Nephron progenitor cell (in vitro differentiated cells): ENCODE measurements at regions not wholly inside any gene's neighbourhood (a gene's known extent, or its start where the extent isn't known, plus 50 kb on each side); places are given as distances from the start of the nearest gene placed in this dataset.
"Not testable (repeated sequence)": the region's sequence is repeated elsewhere in the genome, so short reads cannot be mapped to it uniquely, and the experiment has no call there.

Experiments
- DNase-seq: peaks from one replicate; pipeline ENCODE4 v3.0.0; 2021
- H3K27ac Mint-ChIP-seq: 2 replicates; pipeline ENCODE4 v1.8.0; 2021; ENCODE audit warnings: mild to moderate bottlenecking, moderate library complexity, mixed read lengths
- H3K27me3 Mint-ChIP-seq: 2 replicates; pipeline ENCODE4 v1.8.0; 2021; ENCODE audit warnings: mild to moderate bottlenecking, low read depth, mixed read lengths; ENCODE audit not compliant: poor library complexity
- H3K36me3 Mint-ChIP-seq: 2 replicates; pipeline ENCODE4 v1.8.0; 2021; ENCODE audit warnings: low read depth, mixed read lengths
- H3K4me1 Mint-ChIP-seq: 2 replicates; pipeline ENCODE4 v1.8.0; 2021; ENCODE audit warnings: mixed read lengths
- H3K4me3 Mint-ChIP-seq: 2 replicates; pipeline ENCODE4 v1.8.0; 2021; ENCODE audit warnings: mild to moderate bottlenecking, moderate library complexity, mixed read lengths
- H3K9me3 Mint-ChIP-seq: 2 replicates; pipeline ENCODE4 v1.8.0; 2021; ENCODE audit warnings: mild to moderate bottlenecking, moderate library complexity, mixed read lengths
- TF ChIP-seq, protein P1 (sequence below): fragments of 200-600 bp; sonication (generic); IDR thresholded peaks from 2 replicates; pipeline ENCODE4 v1.5.0; 2021; ENCODE audit warnings: antibody characterized with exemption

DNA sequence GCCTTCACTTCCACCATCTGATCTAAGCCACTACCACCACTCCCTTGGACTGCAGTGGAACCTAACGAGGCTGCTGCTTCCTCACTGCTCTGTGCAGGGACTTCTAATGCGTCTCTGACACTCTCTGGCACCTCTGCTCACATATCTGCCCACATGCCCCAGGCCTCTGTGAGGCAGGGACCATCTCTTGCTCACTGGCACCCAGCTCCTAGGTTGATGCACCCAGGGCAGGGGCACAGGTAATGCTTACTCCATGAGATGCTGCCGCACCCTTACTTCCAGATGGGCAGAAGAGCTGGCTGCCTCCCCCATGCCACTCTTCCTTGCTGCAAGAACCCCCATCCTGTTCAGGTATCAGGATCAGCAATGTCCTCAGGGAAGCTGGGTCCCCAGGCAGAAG lies 294.0 kb upstream of the HS6ST1 start:
- no peak overlapping the region for H3K4me3 Mint-ChIP-seq
- H3K27me3 Mint-ChIP-seq = peaks cover 4% of the 10 kb centered on the region
- H3K27ac Mint-ChIP-seq = no peak overlapping the region
- no peak for DNase-seq
- peaks cover 27% of the 10 kb centered on the region for H3K4me1 Mint-ChIP-seq
- TF ChIP-seq, protein P1, sequence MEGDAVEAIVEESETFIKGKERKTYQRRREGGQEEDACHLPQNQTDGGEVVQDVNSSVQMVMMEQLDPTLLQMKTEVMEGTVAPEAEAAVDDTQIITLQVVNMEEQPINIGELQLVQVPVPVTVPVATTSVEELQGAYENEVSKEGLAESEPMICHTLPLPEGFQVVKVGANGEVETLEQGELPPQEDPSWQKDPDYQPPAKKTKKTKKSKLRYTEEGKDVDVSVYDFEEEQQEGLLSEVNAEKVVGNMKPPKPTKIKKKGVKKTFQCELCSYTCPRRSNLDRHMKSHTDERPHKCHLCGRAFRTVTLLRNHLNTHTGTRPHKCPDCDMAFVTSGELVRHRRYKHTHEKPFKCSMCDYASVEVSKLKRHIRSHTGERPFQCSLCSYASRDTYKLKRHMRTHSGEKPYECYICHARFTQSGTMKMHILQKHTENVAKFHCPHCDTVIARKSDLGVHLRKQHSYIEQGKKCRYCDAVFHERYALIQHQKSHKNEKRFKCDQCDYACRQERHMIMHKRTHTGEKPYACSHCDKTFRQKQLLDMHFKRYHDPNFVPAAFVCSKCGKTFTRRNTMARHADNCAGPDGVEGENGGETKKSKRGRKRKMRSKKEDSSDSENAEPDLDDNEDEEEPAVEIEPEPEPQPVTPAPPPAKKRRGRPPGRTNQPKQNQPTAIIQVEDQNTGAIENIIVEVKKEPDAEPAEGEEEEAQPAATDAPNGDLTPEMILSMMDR = no peak
- no peaks in the 10 kb centered on the region for H3K36me3 Mint-ChIP-seq
- H3K9me3 Mint-ChIP-seq = no peaks in the 10 kb centered on the region

- TF ChIP-seq, protein P1 = no peak
- peaks cover 25% of the 10 kb centered on the region for H3K4me1 Mint-ChIP-seq
- no peaks in the 10 kb centered on the region for H3K9me3 Mint-ChIP-seq
- peaks cover 4% of the 10 kb centered on the region for H3K27me3 Mint-ChIP-seq
- H3K36me3 Mint-ChIP-seq = no peaks in the 10 kb centered on the region
- H3K27ac Mint-ChIP-seq = no peak overlapping the region
- no peak for DNase-seq
- H3K4me3 Mint-ChIP-seq = no peak overlapping the region
Measured at GRCh38 chr2:128613351-128613750, 294.7 kb upstream of the HS6ST1 start.

- Mint-ChIP-seq H3K4me1 (peaks cover 25% of the 10 kb centered on the region), H3K4me3 (no peak overlapping the region), H3K27ac (no peak overlapping the region), H3K27me3 (peaks cover 4% of the 10 kb centered on the region), H3K36me3 (no peaks in the 10 kb centered on the region), H3K9me3 (no peaks in the 10 kb centered on the region)
- DNase-seq = no peak
- TF ChIP-seq, protein P1 = no peak
Measured at GRCh38 chr2:128613876-128614275, 295.2 kb upstream of the HS6ST1 start.

DNA sequence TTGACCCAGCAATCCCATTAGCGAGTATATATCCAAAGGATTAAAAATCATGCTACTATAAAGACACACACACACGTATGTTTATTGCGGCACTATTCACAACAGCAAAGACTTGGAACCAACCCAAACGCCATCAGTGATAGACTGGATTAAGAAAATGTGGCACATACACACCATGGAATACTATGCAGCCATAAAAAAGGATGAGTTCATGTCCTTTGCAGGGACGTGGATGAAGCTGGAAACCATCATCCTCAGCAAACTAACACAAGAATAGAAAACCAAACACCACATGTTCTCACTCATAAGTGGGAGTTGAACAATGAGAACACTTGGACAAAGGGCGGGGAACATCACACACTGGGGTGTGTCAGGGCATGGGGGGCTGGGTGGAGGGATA lies 296.2 kb upstream of the HS6ST1 start:
- H3K9me3 Mint-ChIP-seq, H3K4me3 Mint-ChIP-seq, H3K27me3 Mint-ChIP-seq, H3K36me3 Mint-ChIP-seq, H3K27ac Mint-ChIP-seq, DNase-seq: not testable (repeated sequence)
- peaks cover 25% of the 10 kb centered on the region for H3K4me1 Mint-ChIP-seq

DNA sequence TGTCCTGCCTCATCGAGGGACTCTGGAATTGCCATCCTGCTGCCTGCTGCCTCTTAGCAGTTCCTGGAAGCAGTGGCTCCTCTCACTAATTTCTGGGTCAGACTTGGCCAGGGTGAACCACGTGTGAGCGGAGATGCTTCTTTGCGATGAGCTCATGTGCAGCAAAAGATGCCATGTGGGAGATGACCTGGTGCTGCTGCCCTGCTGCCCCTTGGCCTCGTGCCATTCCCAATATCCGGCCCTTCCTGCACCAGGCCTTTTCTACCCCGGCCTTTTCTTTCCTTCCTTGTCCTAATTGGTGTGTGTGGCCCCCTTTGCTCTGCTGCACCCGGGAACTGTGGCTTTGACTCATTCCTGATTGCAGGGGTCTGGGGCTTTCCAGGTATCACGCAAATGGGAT lies 296.9 kb upstream of the HS6ST1 start:
- Mint-ChIP-seq H3K4me3 (no peak overlapping the region), H3K4me1 (peaks cover 22% of the 10 kb centered on the region), H3K27me3 (no peaks in the 10 kb centered on the region), H3K36me3 (no peaks in the 10 kb centered on the region), H3K27ac (no peak overlapping the region), H3K9me3 (no peaks in the 10 kb centered on the region)
- DNase-seq = no peak
- TF ChIP-seq, protein P1 = no peak

GRCh38 chr2:128617029-128617590 lies 298.4 kb upstream of the HS6ST1 start:
- Mint-ChIP-seq H3K4me3 (no peak overlapping the region), H3K4me1 (peaks cover 28% of the 10 kb centered on the region), H3K36me3 (no peaks in the 10 kb centered on the region), H3K27me3 (peaks cover 3% of the 10 kb centered on the region), H3K27ac (no peak overlapping the region), H3K9me3 (no peaks in the 10 kb centered on the region)
- TF ChIP-seq, protein P1 = no peak
- no peak for DNase-seq
